ENCODE measurements at regions not wholly inside any gene's neighbourhood (a gene's known extent, or its start where the extent isn't known, plus 50 kb on each side); places are given as distances from the start of the nearest gene placed in this dataset.

DNA sequence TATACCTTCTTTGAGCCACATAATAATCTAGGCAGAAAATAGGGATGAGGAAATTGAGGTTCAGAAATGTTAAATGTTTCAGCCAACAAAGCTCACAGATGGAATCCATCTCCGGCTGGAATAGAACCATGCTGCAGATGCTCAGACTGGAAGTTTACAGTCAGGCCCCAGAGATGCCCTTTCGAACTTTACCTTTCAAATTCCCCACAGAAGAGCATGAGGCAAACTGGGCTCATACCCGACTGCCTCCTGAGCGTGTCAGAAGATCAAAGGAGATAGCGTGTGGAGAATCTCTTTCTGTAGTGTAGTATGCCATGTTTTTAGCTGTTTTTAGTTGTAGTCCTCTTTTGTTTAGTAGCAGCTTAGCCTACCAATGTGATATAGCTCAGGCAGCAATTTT, 72.0 kb upstream of the DAP start:
- 48 to 69% methylated on average over 5 of the region's 5 CpGs for WGBS, 2 donors
- Histone ChIP-seq H3K36me3 (no peaks in the 10 kb centered on the region), H3K27me3 (no peaks in the 10 kb centered on the region), H3K4me1 (no peaks in the 10 kb centered on the region), H3K9me3 (no peaks in the 10 kb centered on the region), H3K27ac (no peak overlapping the region), H3K4me3 (no peak overlapping the region)
- no peak for DNase-seq
- no peak for ATAC-seq (ENCODE audit: low FRiP score in 2 of 2)
- TF ChIP-seq, protein P1, sequence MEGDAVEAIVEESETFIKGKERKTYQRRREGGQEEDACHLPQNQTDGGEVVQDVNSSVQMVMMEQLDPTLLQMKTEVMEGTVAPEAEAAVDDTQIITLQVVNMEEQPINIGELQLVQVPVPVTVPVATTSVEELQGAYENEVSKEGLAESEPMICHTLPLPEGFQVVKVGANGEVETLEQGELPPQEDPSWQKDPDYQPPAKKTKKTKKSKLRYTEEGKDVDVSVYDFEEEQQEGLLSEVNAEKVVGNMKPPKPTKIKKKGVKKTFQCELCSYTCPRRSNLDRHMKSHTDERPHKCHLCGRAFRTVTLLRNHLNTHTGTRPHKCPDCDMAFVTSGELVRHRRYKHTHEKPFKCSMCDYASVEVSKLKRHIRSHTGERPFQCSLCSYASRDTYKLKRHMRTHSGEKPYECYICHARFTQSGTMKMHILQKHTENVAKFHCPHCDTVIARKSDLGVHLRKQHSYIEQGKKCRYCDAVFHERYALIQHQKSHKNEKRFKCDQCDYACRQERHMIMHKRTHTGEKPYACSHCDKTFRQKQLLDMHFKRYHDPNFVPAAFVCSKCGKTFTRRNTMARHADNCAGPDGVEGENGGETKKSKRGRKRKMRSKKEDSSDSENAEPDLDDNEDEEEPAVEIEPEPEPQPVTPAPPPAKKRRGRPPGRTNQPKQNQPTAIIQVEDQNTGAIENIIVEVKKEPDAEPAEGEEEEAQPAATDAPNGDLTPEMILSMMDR (IDR thresholded peaks at IDR 0.05), result no peak
- no peak for TF ChIP-seq EP300 (IDR thresholded peaks at IDR 0.05)
- no peak for TF ChIP-seq POLR2AphosphoS5 (IDR thresholded peaks at IDR 0.05)
- no peak for TF ChIP-seq POLR2A (IDR thresholded peaks at IDR 0.05)

- H3K27ac ChIP-seq, result peak overlapping the region in 1 of 4 donors; percentile 32
- H3K27me3 ChIP-seq, result no peaks in the 10 kb centered on the region
- no peak for ATAC-seq (ENCODE audit: low FRiP score in 2 of 2)
- H3K36me3 ChIP-seq, result no peaks in the 10 kb centered on the region
- no peak overlapping the region for H3K4me3 ChIP-seq
- no peak for DNase-seq
- no peak for TF ChIP-seq POLR2AphosphoS5 (IDR thresholded peaks at IDR 0.05)
- no peak for TF ChIP-seq POLR2A (IDR thresholded peaks at IDR 0.05)
- TF ChIP-seq EP300 (IDR thresholded peaks at IDR 0.05), result no peak
- TF ChIP-seq, protein P1 (IDR thresholded peaks at IDR 0.05), result no peak
- WGBS, 2 donors, result 93 to 97% methylated on average over 1 of the region's 1 CpG
- H3K4me1 ChIP-seq, result no peaks in the 10 kb centered on the region
- no peaks in the 10 kb centered on the region for H3K9me3 ChIP-seq
These were observed 71.4 kb upstream of the DAP start for GRCh38 chr5:10832421-10832820.

DNA sequence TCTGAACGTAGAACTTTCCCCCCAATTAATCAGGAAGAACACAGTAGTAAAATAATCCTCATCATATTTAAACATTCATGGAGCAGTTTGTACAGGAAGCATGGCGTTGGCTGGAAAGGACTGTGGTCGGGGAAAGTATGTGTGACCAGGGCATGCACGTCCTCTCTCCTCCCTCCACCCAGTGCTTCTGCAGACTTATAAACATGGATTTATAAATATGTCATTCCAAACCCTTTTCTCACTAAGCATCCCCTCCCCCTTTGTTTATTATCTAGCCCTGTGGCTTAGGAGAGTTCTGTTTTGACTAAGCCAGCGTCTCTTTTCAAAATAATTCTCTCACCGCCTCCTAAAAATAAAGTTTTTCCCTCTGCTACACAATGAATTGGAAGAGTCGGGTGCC, 70.4 kb upstream of the DAP start:
- Histone ChIP-seq H3K27me3 (no peaks in the 10 kb centered on the region), H3K4me3 (no peak overlapping the region), H3K4me1 (no peaks in the 10 kb centered on the region), H3K27ac (peak overlapping the region in 3 of 4 donors; percentile 32 to 56 (median 55)), H3K9me3 (no peaks in the 10 kb centered on the region), H3K36me3 (no peaks in the 10 kb centered on the region)
- TF ChIP-seq POLR2A (IDR thresholded peaks at IDR 0.05) (no peak), POLR2AphosphoS5 (IDR thresholded peaks at IDR 0.05) (no peak)
- TF ChIP-seq, protein P1 (IDR thresholded peaks at IDR 0.05), result no peak
- DNase-seq, result no peak
- WGBS, 2 donors, result 38 to 64% methylated on average over 7 of the region's 7 CpGs
- ATAC-seq (ENCODE audit: low FRiP score in 2 of 2), result peak; percentile 28 to 39

GRCh38 chr5:10828241-10828640, 67.2 kb upstream of the DAP start:
- H3K4me1 ChIP-seq, result no peaks in the 10 kb centered on the region
- H3K9me3 ChIP-seq, result no peaks in the 10 kb centered on the region
- TF ChIP-seq, protein P1 (IDR thresholded peaks at IDR 0.05), result no peak
- H3K4me3 ChIP-seq, result no peak overlapping the region
- no peak overlapping the region for H3K27ac ChIP-seq
- 82 to 89% methylated on average over 2 of the region's 2 CpGs for WGBS, 2 donors
- H3K27me3 ChIP-seq, result no peaks in the 10 kb centered on the region
- DNase-seq, result no peak
- ATAC-seq (ENCODE audit: low FRiP score in 2 of 2), result peak in 1 of 2 donors; percentile 27
- H3K36me3 ChIP-seq, result no peaks in the 10 kb centered on the region

GRCh38 chr5:10827571-10827970, 66.5 kb upstream of the DAP start:
- 69 to 80% methylated on average over 1 of the region's 1 CpG for whole genome bisulfite sequencing, 2 donors
- Histone ChIP-seq H3K36me3 (no peaks in the 10 kb centered on the region), H3K4me3 (no peak overlapping the region), H3K9me3 (no peaks in the 10 kb centered on the region), H3K4me1 (no peaks in the 10 kb centered on the region), H3K27me3 (no peaks in the 10 kb centered on the region), H3K27ac (no peak overlapping the region)
- ATAC-seq (ENCODE audit: low FRiP score in 2 of 2) (no peak), DNase-seq (no peak)
- TF ChIP-seq EP300 (IDR thresholded peaks at IDR 0.05) (no peak), POLR2AphosphoS5 (IDR thresholded peaks at IDR 0.05) (no peak)
